ENCODE measurements at regions not wholly inside any gene's neighbourhood (a gene's known extent, or its start where the extent isn't known, plus 50 kb on each side); places are given as distances from the start of the nearest gene placed in this dataset.

DNA sequence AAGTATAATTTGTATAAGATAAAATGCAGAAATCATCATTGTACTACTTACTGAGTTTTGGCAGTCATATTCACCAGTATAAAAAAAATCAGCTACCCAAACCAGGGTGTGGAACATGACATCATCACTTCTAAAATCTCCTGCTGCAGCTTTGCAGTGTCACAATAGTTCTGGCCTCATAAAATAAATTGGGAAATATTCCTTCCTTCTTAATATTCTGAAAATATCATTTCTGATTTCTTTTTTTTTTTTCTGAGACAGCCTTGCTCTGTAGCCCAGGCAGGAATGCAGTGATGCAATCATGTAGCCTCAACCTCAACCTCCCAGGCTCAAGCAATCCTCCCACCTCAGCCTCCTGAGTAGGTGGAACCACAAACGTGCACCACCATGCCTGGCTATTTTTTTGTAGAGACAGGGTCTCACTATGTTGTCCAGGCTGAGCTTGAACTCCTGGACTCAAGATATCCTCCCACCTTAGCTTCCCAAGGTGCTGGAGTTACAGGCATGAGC is 101.4 kb downstream of the TMEM18 start:
- 61 to 73% (median 68%) methylated on average over 1 of the region's 1 CpG for WGBS, 4 donors
- H3K4me3 ChIP-seq: no peak overlapping the region
- TF ChIP-seq POLR2A (IDR thresholded peaks at IDR 0.05): no peak
- TF ChIP-seq, protein P1, sequence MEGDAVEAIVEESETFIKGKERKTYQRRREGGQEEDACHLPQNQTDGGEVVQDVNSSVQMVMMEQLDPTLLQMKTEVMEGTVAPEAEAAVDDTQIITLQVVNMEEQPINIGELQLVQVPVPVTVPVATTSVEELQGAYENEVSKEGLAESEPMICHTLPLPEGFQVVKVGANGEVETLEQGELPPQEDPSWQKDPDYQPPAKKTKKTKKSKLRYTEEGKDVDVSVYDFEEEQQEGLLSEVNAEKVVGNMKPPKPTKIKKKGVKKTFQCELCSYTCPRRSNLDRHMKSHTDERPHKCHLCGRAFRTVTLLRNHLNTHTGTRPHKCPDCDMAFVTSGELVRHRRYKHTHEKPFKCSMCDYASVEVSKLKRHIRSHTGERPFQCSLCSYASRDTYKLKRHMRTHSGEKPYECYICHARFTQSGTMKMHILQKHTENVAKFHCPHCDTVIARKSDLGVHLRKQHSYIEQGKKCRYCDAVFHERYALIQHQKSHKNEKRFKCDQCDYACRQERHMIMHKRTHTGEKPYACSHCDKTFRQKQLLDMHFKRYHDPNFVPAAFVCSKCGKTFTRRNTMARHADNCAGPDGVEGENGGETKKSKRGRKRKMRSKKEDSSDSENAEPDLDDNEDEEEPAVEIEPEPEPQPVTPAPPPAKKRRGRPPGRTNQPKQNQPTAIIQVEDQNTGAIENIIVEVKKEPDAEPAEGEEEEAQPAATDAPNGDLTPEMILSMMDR (IDR thresholded peaks at IDR 0.05): no peak
- no peak overlapping the region for H3K27ac ChIP-seq
- no peaks in the 10 kb centered on the region for H3K4me1 ChIP-seq (replicated peaks in 1 of 2)
- peak in 1 of 7 donors; percentile 6 for DNase-seq
- intact Hi-C loops (cut with DNase I): no loop called here
- H3K9me3 ChIP-seq (replicated peaks in 1 of 3): peaks cover 0 to 14% (median 0%) of the 10 kb centered on the region in 3 donors
- H3K36me3 ChIP-seq (replicated peaks in 1 of 2): no peaks in the 10 kb centered on the region
- H3K27me3 ChIP-seq: no peaks in the 10 kb centered on the region

DNA sequence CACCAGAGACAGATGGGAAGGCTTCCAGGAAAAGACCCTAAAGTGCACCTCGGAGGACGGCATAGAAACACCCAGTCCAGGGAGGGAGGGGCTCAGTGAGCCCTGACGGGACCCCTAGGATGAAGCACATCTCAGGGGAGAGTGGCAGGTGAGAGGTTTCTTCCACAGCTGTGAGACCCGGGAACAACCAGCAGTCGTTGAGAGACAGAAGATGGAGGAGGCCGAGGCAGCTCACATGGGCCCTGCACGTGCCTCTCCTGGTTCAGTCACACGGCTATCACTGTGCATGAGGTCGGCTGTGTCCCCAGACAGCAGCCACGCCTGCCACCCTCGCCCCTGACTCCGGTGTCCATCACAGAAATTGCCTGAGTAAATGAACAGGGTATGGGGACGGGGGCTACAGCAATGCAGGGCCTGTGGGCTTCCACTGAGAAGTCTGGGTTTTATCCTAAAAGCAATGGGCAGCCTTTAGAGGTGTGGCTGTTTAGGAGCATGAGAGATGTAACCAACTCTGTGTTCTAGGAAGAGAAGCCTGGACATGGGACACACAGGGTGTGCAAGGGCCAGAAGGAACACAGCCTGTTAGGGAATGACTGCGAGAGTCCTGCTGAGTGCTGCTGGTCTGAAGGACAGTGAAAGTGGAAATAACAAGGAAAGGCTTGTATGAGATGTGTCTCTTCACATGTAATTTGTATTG is 102.0 kb downstream of the TMEM18 start:
- Histone ChIP-seq H3K27ac (no peak overlapping the region), H3K27me3 (no peaks in the 10 kb centered on the region), H3K4me1 (replicated peaks in 1 of 2) (no peaks in the 10 kb centered on the region), H3K4me3 (no peak overlapping the region), H3K36me3 (replicated peaks in 1 of 2) (no peaks in the 10 kb centered on the region), H3K9me3 (replicated peaks in 1 of 3) (peaks cover 0 to 14% (median 0%) of the 10 kb centered on the region in 3 donors)
- intact Hi-C loops (cut with DNase I): no loop called here
- peak in 1 of 7 donors; percentile 31 for DNase-seq
- TF ChIP-seq POLR2A (IDR thresholded peaks at IDR 0.05): no peak
- TF ChIP-seq, protein P1 (IDR thresholded peaks at IDR 0.05): no peak
- 78 to 94% (median 83%) methylated on average over 11 to 14 of the region's 14 CpGs for WGBS, 4 donors

DNA sequence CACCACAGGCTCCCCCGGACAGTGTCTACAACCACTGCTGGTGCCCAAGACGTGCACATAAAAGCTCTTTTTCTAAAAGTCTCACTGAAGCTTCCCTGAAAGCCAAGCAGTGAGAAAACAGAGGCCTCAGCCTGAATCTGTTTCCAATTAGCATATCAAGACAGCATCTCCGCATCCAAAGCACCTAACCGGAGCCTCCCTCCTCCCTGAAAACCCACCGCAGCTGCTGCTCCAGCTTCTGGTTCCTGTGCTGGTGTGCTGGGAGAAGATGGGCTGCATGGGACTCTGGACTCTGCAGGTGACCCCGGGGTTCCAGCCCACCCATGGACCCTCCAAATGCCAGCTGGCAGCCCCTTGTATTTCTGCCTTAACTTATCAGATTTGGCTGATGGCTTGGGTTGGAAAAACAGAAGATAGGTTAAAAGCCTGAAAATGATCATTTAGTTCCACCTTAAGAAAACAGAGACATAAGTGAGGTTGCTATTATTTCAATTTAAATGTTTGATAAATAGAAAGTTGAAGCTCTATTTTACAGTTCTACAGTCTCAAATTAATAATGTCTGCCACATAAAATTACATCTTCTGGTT is 103.3 kb downstream of the TMEM18 start:
- no peak for DNase-seq
- Histone ChIP-seq H3K27me3 (no peaks in the 10 kb centered on the region), H3K27ac (no peak overlapping the region), H3K9me3 (replicated peaks in 1 of 3) (peaks cover 0 to 14% (median 0%) of the 10 kb centered on the region in 3 donors), H3K4me1 (replicated peaks in 1 of 2) (no peaks in the 10 kb centered on the region), H3K4me3 (no peak overlapping the region), H3K36me3 (replicated peaks in 1 of 2) (no peaks in the 10 kb centered on the region)
- TF ChIP-seq POLR2A (IDR thresholded peaks at IDR 0.05): no peak
- TF ChIP-seq, protein P1 (IDR thresholded peaks at IDR 0.05): no peak
- 51 to 55% (median 53%) methylated on average over 6 of the region's 6 CpGs for WGBS, 4 donors
- intact Hi-C loops (cut with DNase I): no loop called here

DNA sequence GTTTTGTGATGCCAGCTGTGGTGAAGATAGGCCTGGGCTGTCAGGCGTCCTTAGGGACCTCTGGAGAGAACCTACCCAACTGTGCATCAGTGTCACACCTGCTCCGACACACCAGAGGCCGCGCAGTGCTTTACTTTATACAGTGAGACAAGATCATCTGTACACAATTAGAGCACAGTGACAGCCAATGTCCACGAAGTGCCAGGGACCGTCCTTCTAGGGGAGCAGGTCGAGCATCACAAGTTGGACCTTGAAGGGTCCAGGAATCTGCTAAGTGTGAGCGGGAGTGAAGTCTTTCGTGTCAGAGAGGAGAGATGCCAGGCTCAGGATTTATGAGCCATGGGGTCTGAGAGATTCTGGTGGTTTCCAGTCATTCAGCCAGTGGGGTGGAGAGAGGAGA is 104.2 kb downstream of the TMEM18 start:
- intact Hi-C loops (cut with DNase I): no loop called here
- no peak overlapping the region for H3K27ac ChIP-seq
- H3K36me3 ChIP-seq (replicated peaks in 1 of 2): no peaks in the 10 kb centered on the region
- H3K4me3 ChIP-seq: no peak overlapping the region
- H3K9me3 ChIP-seq (replicated peaks in 1 of 3): peaks cover 0 to 14% (median 0%) of the 10 kb centered on the region in 3 donors
- peaks cover 0 to under 1% of the 10 kb centered on the region in 2 donors for H3K4me1 ChIP-seq (replicated peaks in 1 of 2)
- no peaks in the 10 kb centered on the region for H3K27me3 ChIP-seq
- WGBS, 4 donors: 66 to 75% (median 72%) methylated on average over 9 of the region's 9 CpGs
- TF ChIP-seq POLR2A (IDR thresholded peaks at IDR 0.05): no peak
- TF ChIP-seq, protein P1 (IDR thresholded peaks at IDR 0.05): no peak
- DNase-seq: no peak
